ENCODE measurements at regions not wholly inside any gene's neighbourhood (a gene's known extent, or its start where the extent isn't known, plus 50 kb on each side); places are given as distances from the start of the nearest gene placed in this dataset.
"Not testable (repeated sequence)": the region's sequence is repeated elsewhere in the genome, so short reads cannot be mapped to it uniquely, and the experiment has no call there.

DNA sequence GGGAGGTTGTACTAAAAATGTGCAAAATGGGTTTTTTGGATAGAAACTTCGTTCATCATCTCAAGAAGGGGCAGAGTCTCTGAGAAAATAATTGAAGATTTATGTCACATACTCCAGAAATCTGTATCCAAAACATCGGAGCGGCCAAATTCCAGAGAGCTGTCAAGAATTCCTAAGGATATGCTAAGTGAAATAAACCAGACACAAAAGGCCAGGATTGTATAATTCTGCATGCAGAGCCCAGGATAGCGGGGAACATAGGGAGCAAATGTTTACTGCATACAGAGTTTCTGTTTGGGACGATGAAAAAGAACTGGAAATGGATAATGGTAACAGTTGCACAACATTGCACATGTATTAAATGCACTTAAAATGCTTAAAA is 224.2 kb upstream of the AUTS2 start:
- TF ChIP-seq CTCF (IDR thresholded peaks at IDR 0.05), result no peak
- H3K27me3 ChIP-seq, result no peaks in the 10 kb centered on the region
- DNase-seq, result no peak
- no peaks in the 10 kb centered on the region for H3K36me3 ChIP-seq
- H3K9ac ChIP-seq (ENCODE audit: low read depth in 2 of 2, low read length in 2 of 2), result no peak overlapping the region
- no peaks in the 10 kb centered on the region for H3K9me3 ChIP-seq
- H3K27ac ChIP-seq, result no peak overlapping the region
- H3K4me3 ChIP-seq, result no peak overlapping the region
- no peaks in the 10 kb centered on the region for H3K4me1 ChIP-seq
- intact Hi-C loops (cut with DNase I), result no loop called here

DNA sequence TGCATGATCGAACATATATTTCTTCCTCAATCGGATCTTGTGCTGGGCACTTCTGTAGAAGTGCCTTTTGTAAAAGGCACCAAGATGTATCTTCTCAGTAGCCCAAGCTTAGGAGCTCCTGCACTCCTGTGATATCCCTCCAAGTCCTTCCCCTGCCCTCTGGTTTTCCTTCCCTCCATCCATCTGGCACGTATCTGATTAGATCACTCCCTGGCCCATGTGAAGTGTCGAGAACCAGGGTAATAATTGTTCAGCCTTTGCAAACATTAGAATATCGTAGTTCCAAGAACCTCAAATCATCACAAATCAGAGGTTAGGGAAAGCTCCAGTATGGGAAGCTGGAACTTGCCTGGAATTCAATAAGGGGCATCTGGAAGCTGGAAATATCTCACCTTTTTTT is 221.1 kb upstream of the AUTS2 start:
- H3K9ac ChIP-seq (ENCODE audit: low read depth in 2 of 2, low read length in 2 of 2), result no peak overlapping the region
- H3K4me3 ChIP-seq, result no peak overlapping the region
- H3K36me3 ChIP-seq, result no peaks in the 10 kb centered on the region
- H3K4me1 ChIP-seq, result no peaks in the 10 kb centered on the region
- no peak overlapping the region for H3K27ac ChIP-seq
- no peaks in the 10 kb centered on the region for H3K27me3 ChIP-seq
- H3K9me3 ChIP-seq, result no peaks in the 10 kb centered on the region
- intact Hi-C loops (cut with DNase I), result no loop called here
- DNase-seq, result no peak
- TF ChIP-seq CTCF (IDR thresholded peaks at IDR 0.05), result no peak

- no peak overlapping the region for H3K27ac ChIP-seq
- no peak for TF ChIP-seq CTCF (IDR thresholded peaks at IDR 0.05)
- DNase-seq, result no peak
- no peak overlapping the region for H3K9ac ChIP-seq (ENCODE audit: low read depth in 2 of 2, low read length in 2 of 2)
- intact Hi-C loops (cut with DNase I), result no loop called here
- H3K4me1 ChIP-seq, result no peaks in the 10 kb centered on the region
- no peaks in the 10 kb centered on the region for H3K36me3 ChIP-seq
- H3K27me3 ChIP-seq, result no peaks in the 10 kb centered on the region
- H3K9me3 ChIP-seq, result no peaks in the 10 kb centered on the region
- H3K4me3 ChIP-seq, result no peak overlapping the region
Measured at GRCh38 chr7:69388452-69389137, 209.7 kb upstream of the AUTS2 start.

GRCh38 chr7:69389216-69389615 is 209.1 kb upstream of the AUTS2 start:
- Histone ChIP-seq H3K27me3 (no peaks in the 10 kb centered on the region), H3K36me3 (no peaks in the 10 kb centered on the region), H3K9me3 (no peaks in the 10 kb centered on the region), H3K27ac (no peak overlapping the region), H3K9ac (ENCODE audit: low read depth in 2 of 2, low read length in 2 of 2) (no peak overlapping the region), H3K4me1 (no peaks in the 10 kb centered on the region), H3K4me3 (no peak overlapping the region)
- no peak for DNase-seq
- TF ChIP-seq CTCF (IDR thresholded peaks at IDR 0.05), result no peak
- intact Hi-C loops (cut with DNase I), result no loop called here

- H3K27ac ChIP-seq; DNase-seq; H3K4me3 ChIP-seq; H3K9me3 ChIP-seq; H3K4me1 ChIP-seq; H3K36me3 ChIP-seq; intact Hi-C loops (cut with DNase I); H3K9ac ChIP-seq (ENCODE audit: low read depth in 2 of 2, low read length in 2 of 2); H3K27me3 ChIP-seq: not testable (repeated sequence)
Measured at GRCh38 chr7:69393912-69394311, 204.4 kb upstream of the AUTS2 start.

DNA sequence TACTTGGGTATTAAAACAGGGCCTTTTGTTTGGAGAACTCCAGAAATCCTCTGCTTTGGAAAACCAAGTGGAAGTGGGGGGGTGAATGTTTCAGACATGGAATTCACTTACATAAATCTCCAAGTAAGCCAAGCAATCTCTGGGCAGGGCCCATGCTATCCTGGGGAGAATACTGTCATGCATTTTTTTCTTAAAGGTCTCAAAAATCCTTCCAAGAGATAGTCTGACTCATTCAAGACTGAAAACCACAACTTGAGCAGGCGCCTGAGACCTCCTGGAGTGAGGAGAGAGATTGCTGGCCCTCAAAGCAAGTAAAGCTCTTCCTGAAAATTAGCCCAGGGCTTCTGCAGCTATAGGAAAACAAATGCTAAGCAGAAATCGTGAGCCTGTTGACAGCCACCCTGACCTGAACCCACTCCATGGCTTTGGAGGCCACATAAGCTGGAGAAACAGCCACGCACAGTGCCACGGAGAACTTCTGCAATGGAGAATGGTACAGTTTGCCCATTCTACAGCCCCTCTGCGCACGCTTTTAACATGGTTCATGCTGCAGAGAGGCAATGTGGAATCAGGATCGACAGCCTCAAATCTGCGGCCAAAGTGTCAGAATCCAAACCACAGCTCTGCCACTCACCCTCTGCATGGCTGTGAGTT is 203.1 kb upstream of the AUTS2 start:
- H3K4me3 ChIP-seq, result no peak overlapping the region
- no peak for DNase-seq
- H3K9me3 ChIP-seq, result peaks cover 2% of the 10 kb centered on the region
- H3K27ac ChIP-seq, result no peak overlapping the region
- intact Hi-C loops (cut with DNase I), result no loop called here
- no peaks in the 10 kb centered on the region for H3K4me1 ChIP-seq
- H3K9ac ChIP-seq (ENCODE audit: low read depth in 2 of 2, low read length in 2 of 2), result no peak overlapping the region
- TF ChIP-seq CTCF (IDR thresholded peaks at IDR 0.05), result no peak
- no peaks in the 10 kb centered on the region for H3K27me3 ChIP-seq
- no peaks in the 10 kb centered on the region for H3K36me3 ChIP-seq

Data from colonic mucosa (tissue), 4 donors.